ENCODE measurements at regions not wholly inside any gene's neighbourhood (a gene's known extent, or its start where the extent isn't known, plus 50 kb on each side); places are given as distances from the start of the nearest gene placed in this dataset.

DNA sequence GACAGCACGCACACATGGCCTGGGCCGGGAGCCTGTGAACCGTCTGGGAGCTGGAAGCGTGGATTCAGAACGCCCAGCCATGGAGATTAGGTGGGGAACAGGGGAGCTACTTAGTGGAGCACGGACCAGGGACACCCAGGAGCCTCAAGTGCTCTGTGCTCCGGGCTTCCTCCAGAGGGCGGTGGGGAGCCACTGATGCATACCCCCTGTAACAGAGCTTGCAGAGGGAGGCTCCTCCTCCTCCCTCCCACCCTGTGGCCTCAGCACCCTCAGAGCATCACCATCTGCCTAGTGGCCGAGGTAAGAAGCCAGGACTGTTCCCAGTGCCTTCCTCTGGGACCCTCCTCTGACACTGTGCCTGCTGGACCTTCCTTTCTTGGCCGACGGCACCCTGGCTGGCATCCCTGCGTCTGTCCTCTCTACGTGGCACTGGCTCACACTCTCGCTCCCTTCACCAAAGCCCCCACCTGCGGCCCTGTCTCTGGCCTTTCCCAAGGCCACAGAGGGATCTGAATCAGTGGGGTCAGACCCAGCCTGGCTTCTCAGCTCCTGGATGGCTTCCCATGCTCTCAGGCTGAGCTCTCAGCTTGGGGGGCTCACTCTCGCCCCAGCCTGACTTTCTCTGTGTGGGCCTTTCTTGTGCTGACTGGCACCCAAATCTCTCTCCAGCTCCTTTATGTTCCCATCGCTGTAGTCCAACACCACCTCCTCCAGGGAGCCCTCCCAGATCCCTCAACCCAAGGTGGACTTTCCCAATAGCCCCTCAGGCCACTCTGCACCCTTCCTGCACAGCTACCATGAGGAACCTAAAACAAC is 780.9 kb downstream of the BRD1 start:
- no peaks in the 10 kb centered on the region for H3F3A ChIP-seq (ENCODE audit: low read depth)
- no peaks in the 10 kb centered on the region for H3K9me2 ChIP-seq (replicated peaks; ENCODE audit: low read depth, low read length)
- no peaks in the 10 kb centered on the region for H4K20me1 ChIP-seq (ENCODE audit: insufficient read depth, low read length, poor library complexity, severe bottlenecking)
- no peak overlapping the region for H3K4me2 ChIP-seq (ENCODE audit: low read depth, low read length, poor library complexity, severe bottlenecking)
- H2AFZ ChIP-seq (ENCODE audit: low read length), result no peak overlapping the region
- no peaks in the 10 kb centered on the region for H3K27me3 ChIP-seq (ENCODE audit: insufficient read depth, low read length, poor library complexity, severe bottlenecking)
- TF ChIP-seq EZH2phosphoT487 (IDR thresholded peaks at IDR 0.05; ENCODE audit: borderline replicate concordance) (no peak), CTCF (conservative IDR thresholded peaks at IDR 0.05; ENCODE audit: low read length) (peak; percentile 34; the same call in 1 of the 2 replicates)
- no peak overlapping the region for H3K4me3 ChIP-seq (ENCODE audit: low read length, poor library complexity, severe bottlenecking)
- H3K9me3 ChIP-seq (ENCODE audit: insufficient read depth, low read depth, low read length), result peaks cover 3% of the 10 kb centered on the region; the same call in 1 of the 2 replicates
- H3K36me3 ChIP-seq (ENCODE audit: insufficient read depth, low read length), result no peaks in the 10 kb centered on the region
- H3K9ac ChIP-seq (ENCODE audit: low read depth, low read length, poor library complexity, severe bottlenecking), result no peak overlapping the region
- no peaks in the 10 kb centered on the region for H3K79me2 ChIP-seq (ENCODE audit: insufficient read depth, low read length)
- H3K4me1 ChIP-seq (ENCODE audit: insufficient read depth, low read length, poor library complexity, severe bottlenecking), result no peaks in the 10 kb centered on the region

- H3K4me3 ChIP-seq (ENCODE audit: low read length, poor library complexity, severe bottlenecking), result no peak overlapping the region
- H2AFZ ChIP-seq (ENCODE audit: low read length), result no peak overlapping the region
- no peak overlapping the region for H3K9ac ChIP-seq (ENCODE audit: low read depth, low read length, poor library complexity, severe bottlenecking)
- peaks cover 7% of the 10 kb centered on the region; the same call in 1 of the 2 replicates for H3K9me3 ChIP-seq (ENCODE audit: insufficient read depth, low read depth, low read length)
- H3K36me3 ChIP-seq (ENCODE audit: insufficient read depth, low read length), result no peaks in the 10 kb centered on the region
- no peaks in the 10 kb centered on the region for H3K79me2 ChIP-seq (ENCODE audit: insufficient read depth, low read length)
- no peaks in the 10 kb centered on the region for H4K20me1 ChIP-seq (ENCODE audit: insufficient read depth, low read length, poor library complexity, severe bottlenecking)
- no peaks in the 10 kb centered on the region for H3K9me2 ChIP-seq (replicated peaks; ENCODE audit: low read depth, low read length)
- no peaks in the 10 kb centered on the region for H3K4me1 ChIP-seq (ENCODE audit: insufficient read depth, low read length, poor library complexity, severe bottlenecking)
- no peak overlapping the region for H3K4me2 ChIP-seq (ENCODE audit: low read depth, low read length, poor library complexity, severe bottlenecking)
- H3F3A ChIP-seq (ENCODE audit: low read depth), result no peaks in the 10 kb centered on the region
- TF ChIP-seq EZH2phosphoT487 (IDR thresholded peaks at IDR 0.05; ENCODE audit: borderline replicate concordance) (no peak), CTCF (conservative IDR thresholded peaks at IDR 0.05; ENCODE audit: low read length) (no peak)
- no peaks in the 10 kb centered on the region for H3K27me3 ChIP-seq (ENCODE audit: insufficient read depth, low read length, poor library complexity, severe bottlenecking)
Observed at GRCh38 chr22:49046000-49046545, 781.6 kb downstream of the BRD1 start.

DNA sequence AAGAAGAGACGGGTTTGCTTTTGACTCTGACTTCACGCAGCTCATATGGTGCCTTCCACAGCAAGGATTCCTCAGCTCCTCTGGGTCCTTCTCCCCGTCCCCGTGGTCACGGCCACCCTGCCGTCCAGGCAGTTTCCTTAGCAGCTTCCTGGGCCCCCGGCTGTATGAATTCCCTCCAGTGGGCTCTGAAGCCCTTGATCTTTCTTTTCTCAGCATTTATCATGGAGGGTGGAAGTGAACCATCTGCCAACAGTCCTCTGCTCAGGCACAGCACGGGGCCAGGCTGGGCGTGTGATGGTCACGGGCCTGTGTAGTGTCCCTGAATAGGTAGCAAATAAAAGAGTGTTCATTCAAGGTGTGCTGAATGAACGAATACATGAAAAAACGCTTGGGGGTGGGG is 782.4 kb downstream of the BRD1 start:
- Histone ChIP-seq H3K36me3 (ENCODE audit: insufficient read depth, low read length) (no peaks in the 10 kb centered on the region), H2AFZ (ENCODE audit: low read length) (no peak overlapping the region), H3K4me2 (ENCODE audit: low read depth, low read length, poor library complexity, severe bottlenecking) (no peak overlapping the region), H3K4me1 (ENCODE audit: insufficient read depth, low read length, poor library complexity, severe bottlenecking) (no peaks in the 10 kb centered on the region), H4K20me1 (ENCODE audit: insufficient read depth, low read length, poor library complexity, severe bottlenecking) (no peaks in the 10 kb centered on the region), H3K9me2 (replicated peaks; ENCODE audit: low read depth, low read length) (no peaks in the 10 kb centered on the region), H3K9me3 (ENCODE audit: insufficient read depth, low read depth, low read length) (peaks cover 7% of the 10 kb centered on the region; the same call in 1 of the 2 replicates), H3K27me3 (ENCODE audit: insufficient read depth, low read length, poor library complexity, severe bottlenecking) (no peaks in the 10 kb centered on the region), H3K9ac (ENCODE audit: low read depth, low read length, poor library complexity, severe bottlenecking) (no peak overlapping the region), H3K79me2 (ENCODE audit: insufficient read depth, low read length) (no peaks in the 10 kb centered on the region), H3K4me3 (ENCODE audit: low read length, poor library complexity, severe bottlenecking) (no peak overlapping the region), H3F3A (ENCODE audit: low read depth) (no peaks in the 10 kb centered on the region)
- TF ChIP-seq CTCF (conservative IDR thresholded peaks at IDR 0.05; ENCODE audit: low read length) (no peak), EZH2phosphoT487 (IDR thresholded peaks at IDR 0.05; ENCODE audit: borderline replicate concordance) (no peak)
